ENCODE measurements at regions not wholly inside any gene's neighbourhood (a gene's known extent, or its start where the extent isn't known, plus 50 kb on each side); places are given as distances from the start of the nearest gene placed in this dataset.

- TF ChIP-seq RFX5 (IDR thresholded peaks at IDR 0.05; ENCODE audit: borderline replicate concordance, low read depth, low read length) (no peak), BRCA1 (IDR thresholded peaks at IDR 0.05; ENCODE audit: low read depth, low read length) (no peak), CTCF (IDR thresholded peaks at IDR 0.05; ENCODE audit: control extremely low read depth in 1 of 3, insufficient read depth in 1 of 3, low read depth in 1 of 3, low read length in 3 of 3) (no peak), CREB1 (IDR thresholded peaks at IDR 0.05) (no peak), KDM4A (IDR thresholded peaks at IDR 0.05; ENCODE audit: low read depth, low read length, severe bottlenecking) (no peak), EZH2 (IDR thresholded peaks at IDR 0.05; ENCODE audit: low read depth, low read length, severe bottlenecking) (no peak), GTF2F1 (IDR thresholded peaks at IDR 0.05; ENCODE audit: borderline replicate concordance, low read depth, low read length) (no peak), POLR2AphosphoS5 (IDR thresholded peaks at IDR 0.05; ENCODE audit: low read depth, low read length) (no peak), KDM5A (IDR thresholded peaks at IDR 0.05; ENCODE audit: low read length) (no peak), YY1 (IDR thresholded peaks at IDR 0.05; ENCODE audit: low read depth, low read length) (no peak), JUND (IDR thresholded peaks at IDR 0.05; ENCODE audit: low read length) (no peak), RNF2 (IDR thresholded peaks at IDR 0.05; ENCODE audit: borderline replicate concordance, low read depth, low read length, missing control alignments, poor library complexity, severe bottlenecking) (no peak)
Measured at GRCh38 chr9:79812507-79813257, 240.9 kb downstream of the TLE4 start.
